ENCODE measurements at regions not wholly inside any gene's neighbourhood (a gene's known extent, or its start where the extent isn't known, plus 50 kb on each side); places are given as distances from the start of the nearest gene placed in this dataset.

GRCh38 chr5:153043886-153044285 is 446.6 kb upstream of the GRIA1 start:
- TF ChIP-seq CTCF (IDR thresholded peaks at IDR 0.05) (no peak), POLR2AphosphoS5 (IDR thresholded peaks at IDR 0.05) (no peak), POLR2A (IDR thresholded peaks at IDR 0.05) (no peak), EP300 (IDR thresholded peaks at IDR 0.05) (no peak)
- Histone ChIP-seq H3K27me3 (no peaks in the 10 kb centered on the region), H3K4me3 (no peak overlapping the region), H3K36me3 (no peaks in the 10 kb centered on the region), H3K27ac (no peak overlapping the region), H3K9me3 (no peaks in the 10 kb centered on the region), H3K4me1 (no peaks in the 10 kb centered on the region)
- WGBS, 2 donors (ENCODE audit: low coverage in 1 of 2), result 75 to 80% methylated on average over 1 of the region's 1 CpG
- ATAC-seq, result no peak

GRCh38 chr5:153050496-153051179 is 439.8 kb upstream of the GRIA1 start:
- Histone ChIP-seq H3K27me3 (no peaks in the 10 kb centered on the region), H3K36me3 (no peaks in the 10 kb centered on the region), H3K27ac (no peak overlapping the region), H3K4me3 (no peak overlapping the region), H3K9me3 (no peaks in the 10 kb centered on the region), H3K4me1 (no peaks in the 10 kb centered on the region)
- no peak for TF ChIP-seq POLR2AphosphoS5 (IDR thresholded peaks at IDR 0.05)
- TF ChIP-seq POLR2A (IDR thresholded peaks at IDR 0.05), result no peak
- no peak for TF ChIP-seq EP300 (IDR thresholded peaks at IDR 0.05)
- no peak for TF ChIP-seq CTCF (IDR thresholded peaks at IDR 0.05)
- 30% methylated on average over 1 of the region's 1 CpG; no CpG with 5 or more reads in 1 of the 2 donors for WGBS, 2 donors (ENCODE audit: low coverage in 1 of 2)
- ATAC-seq, result no peak

GRCh38 chr5:153066281-153066680 is 424.2 kb upstream of the GRIA1 start:
- Histone ChIP-seq H3K4me1 (no peaks in the 10 kb centered on the region), H3K27me3 (no peaks in the 10 kb centered on the region), H3K9me3 (no peaks in the 10 kb centered on the region), H3K27ac (no peak overlapping the region), H3K4me3 (no peak overlapping the region), H3K36me3 (no peaks in the 10 kb centered on the region)
- ATAC-seq, result no peak
- no peak for TF ChIP-seq POLR2AphosphoS5 (IDR thresholded peaks at IDR 0.05)
- TF ChIP-seq CTCF (IDR thresholded peaks at IDR 0.05), result no peak
- no peak for TF ChIP-seq POLR2A (IDR thresholded peaks at IDR 0.05)
- TF ChIP-seq EP300 (IDR thresholded peaks at IDR 0.05), result no peak

- no peak for ATAC-seq
- 67% methylated on average over 1 of the region's 1 CpG; no CpG with 5 or more reads in 1 of the 2 donors for WGBS, 2 donors (ENCODE audit: low coverage in 1 of 2)
- no peak for TF ChIP-seq CTCF (IDR thresholded peaks at IDR 0.05)
- TF ChIP-seq EP300 (IDR thresholded peaks at IDR 0.05), result no peak
- TF ChIP-seq POLR2AphosphoS5 (IDR thresholded peaks at IDR 0.05), result no peak
- no peak for TF ChIP-seq POLR2A (IDR thresholded peaks at IDR 0.05)
- H3K4me1 ChIP-seq, result no peaks in the 10 kb centered on the region
- no peaks in the 10 kb centered on the region for H3K36me3 ChIP-seq
- no peak overlapping the region for H3K4me3 ChIP-seq
- H3K27me3 ChIP-seq, result no peaks in the 10 kb centered on the region
- H3K9me3 ChIP-seq, result no peaks in the 10 kb centered on the region
- H3K27ac ChIP-seq, result no peak overlapping the region
These were observed 422.6 kb upstream of the GRIA1 start for GRCh38 chr5:153067869-153068268.

- no peak overlapping the region for H3K4me3 ChIP-seq
- no peak overlapping the region for H3K27ac ChIP-seq
- no peaks in the 10 kb centered on the region for H3K27me3 ChIP-seq
- no peak for ATAC-seq
- 81 to 97% methylated on average over 5 of the region's 5 CpGs for WGBS, 2 donors (ENCODE audit: low coverage in 1 of 2)
- no peaks in the 10 kb centered on the region for H3K4me1 ChIP-seq
- no peaks in the 10 kb centered on the region for H3K36me3 ChIP-seq
- H3K9me3 ChIP-seq, result no peaks in the 10 kb centered on the region
- no peak for TF ChIP-seq EP300 (IDR thresholded peaks at IDR 0.05)
- TF ChIP-seq POLR2AphosphoS5 (IDR thresholded peaks at IDR 0.05), result no peak
- no peak for TF ChIP-seq POLR2A (IDR thresholded peaks at IDR 0.05)
- TF ChIP-seq CTCF (IDR thresholded peaks at IDR 0.05), result no peak
These were observed 411.1 kb upstream of the GRIA1 start for GRCh38 chr5:153079396-153079795.
